PC-3 (cell line): ENCODE measurements at regions not wholly inside any gene's neighbourhood (a gene's known extent, or its start where the extent isn't known, plus 50 kb on each side); places are given as distances from the start of the nearest gene placed in this dataset.

Experiments used
- ATAC-seq: fragments of 200-7000 bp; cut with Tn5 transposase; 2 replicates; pipeline ENCODE4 v1.9.1; 2020; ENCODE audit warnings: mild to moderate bottlenecking, moderate library complexity
- BruUV-seq: library from RNA; stranded (reverse); fragments of 400-500 nt; replicated peaks from 2 replicates; lab custom pipeline; 2021; lab: Mats Ljungman, UMichigan
- CTCF ChIA-PET: fragments of 300-600 bp; sonication (Branson Sonifier 250); formaldehyde crosslinking; loops from one replicate; lab custom pipeline; 2022; ENCODE audit warnings: antibody characterized with exemption; lab: Charles Lee
- POLR2A ChIA-PET: fragments of 300-600 bp; sonication (Branson Sonifier 250); formaldehyde crosslinking; loops from one replicate; lab custom pipeline; 2022; ENCODE audit warnings: antibody characterized with exemption; ENCODE audit not compliant: unreplicated experiment; lab: Charles Lee
- DNase-seq: peaks from one replicate; pipeline ENCODE4 v3.0.0-alpha.2; 2015
- H2AFZ ChIP-seq: fragments of 300-600 bp; sonication (generic); 2 replicates; pipeline ENCODE4 v1.6.0; 2016; ENCODE audit warnings: antibody characterized with exemption, low read length
- H3F3A ChIP-seq: fragments of 300-600 bp; sonication (generic); one replicate; pipeline ENCODE4 v1.6.0; 2017; ENCODE audit warnings: antibody characterized with exemption, low read length, control low read depth, mild to moderate bottlenecking; ENCODE audit not compliant: unreplicated experiment
- H3K27ac ChIP-seq: fragments of 300-600 bp; sonication (generic); 2 replicates; pipeline ENCODE4 v1.5.1; 2016; ENCODE audit warnings: mild to moderate bottlenecking, low read length
- H3K27me3 ChIP-seq: fragments of 300-600 bp; sonication (generic); 2 replicates; pipeline ENCODE4 v1.6.1; 2016; ENCODE audit warnings: low read length, mixed read lengths
- H3K36me3 ChIP-seq: fragments of 300-600 bp; sonication (generic); 2 replicates; pipeline ENCODE4 v1.6.1; 2016; ENCODE audit warnings: low read depth, mixed run types, low read length, mixed read lengths
- H3K4me1 ChIP-seq: fragments of 300-600 bp; sonication (generic); 2 replicates; pipeline ENCODE4 v1.5.1; 2016; ENCODE audit warnings: low read length; ENCODE audit not compliant: insufficient read depth
- H3K4me2 ChIP-seq: fragments of 300-600 bp; sonication (generic); 2 replicates; pipeline ENCODE4 v1.6.0; 2016; ENCODE audit warnings: low read length
- H3K4me3 ChIP-seq: fragments of 300-600 bp; sonication (generic); 2 replicates; pipeline ENCODE4 v1.5.1; 2016; ENCODE audit warnings: mild to moderate bottlenecking, low read length, mixed read lengths
- H3K79me2 ChIP-seq: fragments of 300-600 bp; sonication (generic); 2 replicates; pipeline ENCODE4 v1.6.1; 2017; ENCODE audit warnings: low read length, mixed read lengths
- H3K9ac ChIP-seq: fragments of 300-600 bp; sonication (generic); 2 replicates; pipeline ENCODE4 v1.6.0; 2016; ENCODE audit warnings: mild to moderate bottlenecking, low read length
- H3K9me2 ChIP-seq: fragments of 300-600 bp; sonication (generic); replicated peaks from 2 replicates; pipeline ENCODE4 v1.6.1; 2016; ENCODE audit warnings: mixed run types, low read length, mixed read lengths
- H3K9me3 ChIP-seq: fragments of 300-600 bp; sonication (generic); 2 replicates; pipeline ENCODE4 v1.6.1; 2016; ENCODE audit warnings: low read length, mixed read lengths
- H4K20me1 ChIP-seq: fragments of 300-600 bp; sonication (generic); 2 replicates; pipeline ENCODE4 v1.6.1; 2016; ENCODE audit warnings: low read length, mixed read lengths
- EZH2 ChIP-seq: fragments of 300-600 bp; sonication (generic); IDR thresholded peaks from one replicate; pipeline ENCODE4 v1.6.1; 2017; ENCODE audit warnings: antibody characterized with exemption, mild to moderate bottlenecking, low read length; ENCODE audit not compliant: unreplicated experiment
- EZH2phosphoT487 ChIP-seq: fragments of 300-600 bp; sonication (generic); IDR thresholded peaks from 2 replicates; pipeline ENCODE4 v1.6.1; 2018; ENCODE audit warnings: mild to moderate bottlenecking, antibody characterized with exemption, low read length, borderline replicate concordance
- intact Hi-C: fragments of 100-400 bp; cut with micrococcal nuclease; formaldehyde crosslinking; loops from 2 replicates; pipeline ENCODE4 v1.9.0; 2023
- TF ChIP-seq, protein P1 (sequence below): fragments of 300-600 bp; sonication (generic); conservative IDR thresholded peaks from 2 replicates; pipeline ENCODE4 v1.5.1; 2017; ENCODE audit warnings: antibody characterized with exemption, low read depth, mild to moderate bottlenecking, low read length

DNA sequence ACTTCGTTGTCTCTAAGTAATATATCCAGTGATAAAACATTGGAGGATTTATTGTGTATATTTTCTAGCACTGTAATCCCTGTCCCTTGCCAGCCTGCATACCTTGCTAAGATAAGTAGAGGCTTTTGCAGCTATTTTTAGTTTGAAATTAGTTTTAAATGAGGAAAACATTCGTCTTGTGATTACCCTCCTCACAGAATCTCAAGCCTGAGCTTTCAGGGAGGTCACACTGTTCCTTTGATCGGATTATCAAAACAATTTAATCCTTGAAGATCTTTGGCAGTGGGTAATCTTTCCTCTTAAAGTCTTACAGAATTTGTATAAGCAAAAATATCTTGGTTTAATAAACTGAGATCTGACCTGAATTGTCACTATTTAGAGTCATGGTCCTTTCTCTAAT, 897.0 kb upstream of the CELF2 start:
- H4K20me1 ChIP-seq: no peaks in the 10 kb centered on the region
- CTCF ChIA-PET: no interaction called here
- BruUV-seq: no TSS peak

DNA sequence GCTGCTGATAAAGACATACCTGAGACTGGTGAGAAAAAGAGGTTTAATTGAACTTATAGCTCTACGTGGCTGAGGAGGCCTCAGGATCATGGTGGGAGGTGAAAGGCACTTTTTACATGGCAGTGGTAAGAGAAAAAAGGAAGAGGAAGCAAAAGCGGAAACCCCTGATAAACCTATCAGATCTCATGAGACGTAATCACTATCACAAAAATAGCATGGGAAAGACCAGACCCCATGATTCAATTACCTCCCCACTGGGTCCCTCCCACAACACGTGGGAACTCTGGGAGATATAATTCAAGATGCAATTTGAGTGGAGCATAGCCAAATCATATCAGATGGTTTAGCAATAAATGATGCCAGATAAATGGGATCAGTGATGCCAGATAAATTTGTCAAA, 892.0 kb upstream of the CELF2 start:
- Histone ChIP-seq H3K4me1 (no peaks in the 10 kb centered on the region), H3K4me3 (no peak overlapping the region), H3F3A (no peaks in the 10 kb centered on the region), H3K27me3 (no peaks in the 10 kb centered on the region), H3K9me2 (no peaks in the 10 kb centered on the region), H2AFZ (no peak overlapping the region), H3K4me2 (no peak overlapping the region), H3K9me3 (no peaks in the 10 kb centered on the region), H3K9ac (no peak overlapping the region), H4K20me1 (no peaks in the 10 kb centered on the region), H3K79me2 (no peaks in the 10 kb centered on the region), H3K27ac (no peak overlapping the region), H3K36me3 (no peaks in the 10 kb centered on the region)
- DNase-seq (no peak), ATAC-seq (no peak)
- ChIA-PET CTCF (no interaction called here), POLR2A (no interaction called here)
- no TSS peak for BruUV-seq
- intact Hi-C loops: no loop called here
- TF ChIP-seq EZH2phosphoT487: no peak
- TF ChIP-seq EZH2: no peak
- TF ChIP-seq, protein P1, sequence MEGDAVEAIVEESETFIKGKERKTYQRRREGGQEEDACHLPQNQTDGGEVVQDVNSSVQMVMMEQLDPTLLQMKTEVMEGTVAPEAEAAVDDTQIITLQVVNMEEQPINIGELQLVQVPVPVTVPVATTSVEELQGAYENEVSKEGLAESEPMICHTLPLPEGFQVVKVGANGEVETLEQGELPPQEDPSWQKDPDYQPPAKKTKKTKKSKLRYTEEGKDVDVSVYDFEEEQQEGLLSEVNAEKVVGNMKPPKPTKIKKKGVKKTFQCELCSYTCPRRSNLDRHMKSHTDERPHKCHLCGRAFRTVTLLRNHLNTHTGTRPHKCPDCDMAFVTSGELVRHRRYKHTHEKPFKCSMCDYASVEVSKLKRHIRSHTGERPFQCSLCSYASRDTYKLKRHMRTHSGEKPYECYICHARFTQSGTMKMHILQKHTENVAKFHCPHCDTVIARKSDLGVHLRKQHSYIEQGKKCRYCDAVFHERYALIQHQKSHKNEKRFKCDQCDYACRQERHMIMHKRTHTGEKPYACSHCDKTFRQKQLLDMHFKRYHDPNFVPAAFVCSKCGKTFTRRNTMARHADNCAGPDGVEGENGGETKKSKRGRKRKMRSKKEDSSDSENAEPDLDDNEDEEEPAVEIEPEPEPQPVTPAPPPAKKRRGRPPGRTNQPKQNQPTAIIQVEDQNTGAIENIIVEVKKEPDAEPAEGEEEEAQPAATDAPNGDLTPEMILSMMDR: no peak

More for the DNA sequence above, 897.0 kb upstream of the CELF2 start:
- Histone ChIP-seq H3F3A (no peaks in the 10 kb centered on the region), H3K36me3 (no peaks in the 10 kb centered on the region), H3K27ac (no peak overlapping the region), H3K4me1 (no peaks in the 10 kb centered on the region), H3K4me3 (no peak overlapping the region), H3K9me3 (no peaks in the 10 kb centered on the region), H3K27me3 (no peaks in the 10 kb centered on the region), H3K4me2 (no peak overlapping the region), H3K9ac (no peak overlapping the region), H3K79me2 (no peaks in the 10 kb centered on the region), H3K9me2 (no peaks in the 10 kb centered on the region), H2AFZ (no peak overlapping the region)
- DNase-seq (no peak), ATAC-seq (no peak)
- TF ChIP-seq, protein P1: no peak
- TF ChIP-seq EZH2phosphoT487 (no peak), EZH2 (no peak)
- POLR2A ChIA-PET: no interaction called here
- intact Hi-C loops: no loop called here

DNA sequence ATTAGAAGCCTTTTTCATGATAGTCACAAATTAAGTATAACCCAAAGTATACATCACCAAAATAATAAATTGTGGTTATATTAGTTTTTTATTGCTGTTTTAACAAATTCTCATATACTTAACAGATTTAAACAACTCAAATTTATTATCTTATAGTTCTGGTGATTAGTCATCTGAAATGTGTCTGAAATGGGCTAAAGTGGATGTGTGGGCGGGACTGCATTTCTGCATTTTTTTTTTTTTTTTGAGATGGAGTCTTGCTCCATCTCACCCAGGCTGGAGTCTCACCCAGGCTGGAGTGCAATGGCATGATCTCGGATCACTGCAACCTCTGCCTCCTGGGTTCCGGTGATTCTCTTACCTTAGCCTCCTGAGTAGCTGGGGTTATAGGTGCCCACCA, 891.5 kb upstream of the CELF2 start:
- Histone ChIP-seq H3K9me3 (no peaks in the 10 kb centered on the region), H3K36me3 (no peaks in the 10 kb centered on the region), H4K20me1 (no peaks in the 10 kb centered on the region), H3K9me2 (no peaks in the 10 kb centered on the region), H3K4me3 (no peak overlapping the region), H3K27ac (no peak overlapping the region), H3K9ac (no peak overlapping the region), H3K27me3 (no peaks in the 10 kb centered on the region), H3K4me2 (no peak overlapping the region), H3K79me2 (no peaks in the 10 kb centered on the region), H2AFZ (no peak overlapping the region), H3K4me1 (no peaks in the 10 kb centered on the region), H3F3A (no peaks in the 10 kb centered on the region)
- DNase-seq: no peak
- no TSS peak for BruUV-seq
- intact Hi-C loops: no loop called here
- POLR2A ChIA-PET: no interaction called here
- no peak for TF ChIP-seq EZH2phosphoT487
- CTCF ChIA-PET: no interaction called here
- no peak for ATAC-seq
